Trophoblast cell (in vitro differentiated cells and primary cell): ENCODE measurements at regions not wholly inside any gene's neighbourhood (a gene's known extent, or its start where the extent isn't known, plus 50 kb on each side); places are given as distances from the start of the nearest gene placed in this dataset.
"Not testable (repeated sequence)": the region's sequence is repeated elsewhere in the genome, so short reads cannot be mapped to it uniquely, and the experiment has no call there.

Source experiments
- DNase-seq, 2 donors: peaks; one replicate each; pipeline ENCODE4 v3.0.0-alpha.2; 2016
- H2AFZ ChIP-seq: 2 replicates; pipeline ENCODE4 v1.6.1; 2013; ENCODE audit warnings: low read length, moderate library complexity, mild to moderate bottlenecking; ENCODE audit not compliant: insufficient read depth, poor library complexity
- H2AK5ac ChIP-seq: 2 replicates; pipeline ENCODE4 v1.6.1; 2013; ENCODE audit warnings: mild to moderate bottlenecking, low read length
- H2BK120ac ChIP-seq: 2 replicates; pipeline ENCODE4 v1.6.1; 2013; ENCODE audit warnings: low read length, mild to moderate bottlenecking, moderate library complexity; ENCODE audit not compliant: insufficient read depth, poor library complexity
- H2BK12ac ChIP-seq: 2 replicates; pipeline ENCODE4 v1.6.1; 2013; ENCODE audit warnings: mild to moderate bottlenecking, low read length, moderate library complexity
- H2BK5ac ChIP-seq: 2 replicates; pipeline ENCODE4 v1.6.1; 2013; ENCODE audit warnings: low read length, low read depth, moderate library complexity, mild to moderate bottlenecking; ENCODE audit not compliant: poor library complexity
- H3K14ac ChIP-seq: 2 replicates; pipeline ENCODE4 v1.6.1; 2013; ENCODE audit warnings: mild to moderate bottlenecking, low read length
- H3K18ac ChIP-seq: 2 replicates; pipeline ENCODE4 v1.6.1; 2013; ENCODE audit warnings: mild to moderate bottlenecking, low read length
- H3K23ac ChIP-seq: 2 replicates; pipeline ENCODE4 v1.6.1; 2013; ENCODE audit warnings: low read length
- H3K27ac ChIP-seq: 2 replicates; pipeline ENCODE4 v1.5.1; 2013; ENCODE audit warnings: low read depth, mild to moderate bottlenecking, inconsistent platforms, low read length, moderate library complexity
- H3K27me3 ChIP-seq: 2 replicates; pipeline ENCODE4 v1.6.1; 2013; ENCODE audit warnings: inconsistent platforms, mild to moderate bottlenecking, low read length, moderate library complexity; ENCODE audit not compliant: insufficient read depth
- H3K36me3 ChIP-seq, 2 experiments: 1 replicate in 1 of 2; 2 replicates in 1 of 2; pipeline ENCODE4 v1.6.1; 2013; ENCODE audit warnings: low read length in 2 of 2, mild to moderate bottlenecking in 2 of 2, moderate library complexity in 1 of 2; ENCODE audit not compliant: insufficient read depth in 2 of 2, control insufficient read depth in 1 of 2
- H3K4ac ChIP-seq: 2 replicates; pipeline ENCODE4 v1.6.1; 2013; ENCODE audit warnings: low read depth, mild to moderate bottlenecking, low read length, moderate library complexity
- H3K4me1 ChIP-seq, 2 experiments: 1 replicate in 1 of 2; 2 replicates in 1 of 2; pipeline ENCODE4 v1.6.1; 2013; ENCODE audit warnings: low read length in 2 of 2, mild to moderate bottlenecking in 2 of 2, moderate library complexity in 1 of 2; ENCODE audit not compliant: insufficient read depth in 2 of 2, control insufficient read depth in 1 of 2
- H3K4me2 ChIP-seq: 2 replicates; pipeline ENCODE4 v1.6.1; 2013; ENCODE audit warnings: inconsistent platforms, mild to moderate bottlenecking, low read length, moderate library complexity
- H3K4me3 ChIP-seq: 2 replicates; pipeline ENCODE4 v1.5.1; 2013; ENCODE audit warnings: mild to moderate bottlenecking, low read depth, low read length, inconsistent platforms
- H3K79me1 ChIP-seq: one replicate; pipeline ENCODE4 v1.6.1; 2013; ENCODE audit warnings: low read length
- H3K79me2 ChIP-seq: 2 replicates; pipeline ENCODE4 v1.6.1; 2013; ENCODE audit warnings: low read length, mild to moderate bottlenecking; ENCODE audit not compliant: control insufficient read depth, insufficient read depth, poor library complexity
- H3K9ac ChIP-seq: 2 replicates; pipeline ENCODE4 v1.6.1; 2013; ENCODE audit warnings: mild to moderate bottlenecking, low read length
- H3K9me3 ChIP-seq: 2 replicates; pipeline ENCODE4 v1.6.1; 2013; ENCODE audit warnings: low read depth, mild to moderate bottlenecking, control low read depth, inconsistent platforms, low read length; ENCODE audit not compliant: insufficient read depth
- H4K12ac ChIP-seq: 2 replicates; pipeline ENCODE4 v1.6.1; 2013; ENCODE audit warnings: low read depth, mild to moderate bottlenecking, low read length, moderate library complexity
- H4K8ac ChIP-seq: 2 replicates; pipeline ENCODE4 v1.6.1; 2013; ENCODE audit warnings: low read depth, mild to moderate bottlenecking, low read length, moderate library complexity
- H4K91ac ChIP-seq: one replicate; pipeline ENCODE4 v1.6.1; 2013; ENCODE audit warnings: low read depth, mild to moderate bottlenecking, low read length, moderate library complexity
- WGBS: extraction: QIAGEN DNeasy Blood & Tissue Kit; methylation state at CpG from one replicate; pipeline ENCODE4 v1.1.7; 2013; ENCODE audit warnings: missing lambda C conversion rate; ENCODE audit not compliant: insufficient read length, insufficient coverage; ENCODE audit errors: extremely low coverage; 5-methylcytosine and 5-hydroxymethylcytosine counted together

- H3K79me2 ChIP-seq, H4K12ac ChIP-seq, H3K4me2 ChIP-seq, H3K36me3 ChIP-seq, H2BK12ac ChIP-seq, DNase-seq, H3K4me3 ChIP-seq, H2AK5ac ChIP-seq, H3K79me1 ChIP-seq, H3K14ac ChIP-seq, H2AFZ ChIP-seq, H3K27ac ChIP-seq, H3K4me1 ChIP-seq, H3K23ac ChIP-seq, H2BK5ac ChIP-seq, H2BK120ac ChIP-seq, H3K27me3 ChIP-seq, H3K4ac ChIP-seq, H4K8ac ChIP-seq, H3K9me3 ChIP-seq, H4K91ac ChIP-seq, H3K9ac ChIP-seq, H3K18ac ChIP-seq: not testable (repeated sequence)
- no CpG with 5 or more reads among the region's 15 CpGs for WGBS
Observed at GRCh38 chr21:5037606-5038331, 5483.6 kb upstream of the TPTE start.

- H2BK12ac ChIP-seq, H3K4ac ChIP-seq, H4K8ac ChIP-seq, H3K27ac ChIP-seq, H3K79me2 ChIP-seq, H3K9me3 ChIP-seq, H3K27me3 ChIP-seq, H3K14ac ChIP-seq, H4K91ac ChIP-seq, H3K4me3 ChIP-seq, H2BK120ac ChIP-seq, H3K18ac ChIP-seq, H3K4me1 ChIP-seq, H3K23ac ChIP-seq, DNase-seq, H3K4me2 ChIP-seq, H2AK5ac ChIP-seq, H4K12ac ChIP-seq, H3K9ac ChIP-seq, H3K36me3 ChIP-seq, H2AFZ ChIP-seq, H2BK5ac ChIP-seq, H3K79me1 ChIP-seq: not testable (repeated sequence)
- WGBS = no CpG with 5 or more reads among the region's 5 CpGs
Observed at GRCh38 chr21:5039926-5040325, 5481.5 kb upstream of the TPTE start.

GRCh38 chr21:5042583-5042982 lies 5478.8 kb upstream of the TPTE start:
- not testable (repeated sequence) for H3K4me3 ChIP-seq, H2BK5ac ChIP-seq
- no CpG with 5 or more reads among the region's 17 CpGs for WGBS

GRCh38 chr21:5044812-5045211 lies 5476.6 kb upstream of the TPTE start:
- not testable (repeated sequence) for H2BK120ac ChIP-seq, H2BK12ac ChIP-seq, H2AFZ ChIP-seq, H3K27ac ChIP-seq, H4K8ac ChIP-seq, H3K27me3 ChIP-seq, H3K4me3 ChIP-seq, H2AK5ac ChIP-seq, H3K4me1 ChIP-seq, DNase-seq, H3K9me3 ChIP-seq, H3K14ac ChIP-seq, H3K18ac ChIP-seq, H3K4me2 ChIP-seq, H4K12ac ChIP-seq, H3K36me3 ChIP-seq, H3K79me1 ChIP-seq, H3K9ac ChIP-seq, H2BK5ac ChIP-seq, H3K79me2 ChIP-seq, H4K91ac ChIP-seq, H3K4ac ChIP-seq, H3K23ac ChIP-seq
- WGBS = no CpG with 5 or more reads among the region's 7 CpGs

More at GRCh38 chr21:5042583-5042982, 5478.8 kb upstream of the TPTE start:
- not testable (repeated sequence) for H3K27me3 ChIP-seq, H3K4ac ChIP-seq, H3K79me1 ChIP-seq, H4K91ac ChIP-seq, H3K4me1 ChIP-seq, H3K79me2 ChIP-seq, H3K9me3 ChIP-seq, DNase-seq, H2AK5ac ChIP-seq, H3K18ac ChIP-seq, H3K4me2 ChIP-seq, H3K14ac ChIP-seq, H3K27ac ChIP-seq, H3K23ac ChIP-seq, H2AFZ ChIP-seq, H4K12ac ChIP-seq, H2BK12ac ChIP-seq, H3K9ac ChIP-seq, H2BK120ac ChIP-seq, H4K8ac ChIP-seq, H3K36me3 ChIP-seq
